Astrocyte of the cerebellum (primary cell): ENCODE measurements at regions not wholly inside any gene's neighbourhood (a gene's known extent, or its start where the extent isn't known, plus 50 kb on each side); places are given as distances from the start of the nearest gene placed in this dataset.

Source experiments
- DNase-seq: peaks from one replicate; pipeline ENCODE4 v3.0.0-alpha.2; 2011; ENCODE audit warnings: low read depth
- H3K4me3 ChIP-seq: 2 replicates; pipeline ENCODE4 v1.5.1; 2011; ENCODE audit warnings: mild to moderate bottlenecking, low read depth, low read length, moderate library complexity
- CTCF ChIP-seq: IDR thresholded peaks from 2 replicates; pipeline ENCODE4 v1.5.1; 2012; ENCODE audit warnings: low read length, low read depth, moderate library complexity, mild to moderate bottlenecking; ENCODE audit errors: missing control alignments
- in situ Hi-C: cut with HindIII; loops from 2 replicates; pipeline ENCODE4 v1.10.0; 2017; ENCODE audit warnings: low sequenced_read_pairs

GRCh38 chrX:130995439-130995838 is 62.7 kb upstream of the ARHGAP36 start:
- in situ Hi-C loops, result no loop called here
- DNase-seq, result no peak
- no peak for TF ChIP-seq CTCF
- no peak overlapping the region for H3K4me3 ChIP-seq

GRCh38 chrX:130997314-130997713 is 60.8 kb upstream of the ARHGAP36 start:
- DNase-seq, result no peak
- in situ Hi-C loops, result no loop called here
- no peak for TF ChIP-seq CTCF
- H3K4me3 ChIP-seq, result no peak overlapping the region

GRCh38 chrX:130999360-130999759 is 58.8 kb upstream of the ARHGAP36 start:
- in situ Hi-C loops, result no loop called here
- no peak for TF ChIP-seq CTCF

More at GRCh38 chrX:130999360-130999759, 58.8 kb upstream of the ARHGAP36 start:
- DNase-seq, result no peak
- no peak overlapping the region for H3K4me3 ChIP-seq
